Astrocyte of the cerebellum (primary cell): ENCODE measurements at regions not wholly inside any gene's neighbourhood (a gene's known extent, or its start where the extent isn't known, plus 50 kb on each side); places are given as distances from the start of the nearest gene placed in this dataset.

Experiments used
- DNase-seq: peaks from one replicate; pipeline ENCODE4 v3.0.0-alpha.2; 2011; ENCODE audit warnings: low read depth
- H3K4me3 ChIP-seq: 2 replicates; pipeline ENCODE4 v1.5.1; 2011; ENCODE audit warnings: mild to moderate bottlenecking, low read depth, low read length, moderate library complexity
- CTCF ChIP-seq: IDR thresholded peaks from 2 replicates; pipeline ENCODE4 v1.5.1; 2012; ENCODE audit warnings: low read length, low read depth, moderate library complexity, mild to moderate bottlenecking; ENCODE audit errors: missing control alignments
- in situ Hi-C: cut with HindIII; loops from 2 replicates; pipeline ENCODE4 v1.10.0; 2017; ENCODE audit warnings: low sequenced_read_pairs

GRCh38 chr15:46242935-46243334 is 608.1 kb downstream of the SQOR start:
- no peak for TF ChIP-seq CTCF
- DNase-seq, result no peak
- H3K4me3 ChIP-seq, result no peak overlapping the region
- in situ Hi-C loops, result no loop called here

DNA sequence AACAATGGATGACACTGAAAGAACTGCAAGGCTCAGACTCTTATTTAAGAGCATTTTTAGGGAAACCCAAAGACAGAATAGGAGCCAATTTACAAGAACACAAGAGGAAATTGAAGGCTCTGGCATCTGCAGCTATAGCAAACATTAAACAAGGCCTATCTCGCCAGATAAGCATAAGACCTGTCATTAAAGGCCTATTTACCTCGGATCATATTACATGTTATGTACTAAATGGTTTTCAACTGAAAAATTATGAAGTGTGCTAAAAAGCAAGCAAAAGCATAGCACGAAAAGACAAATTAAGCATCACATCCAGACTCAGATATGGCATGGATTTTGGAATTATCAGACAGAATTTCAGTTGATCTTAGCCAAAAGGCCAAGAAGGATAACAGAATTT is 617.1 kb downstream of the SQOR start:
- no peak for DNase-seq
- no peak for TF ChIP-seq CTCF
- in situ Hi-C loops, result no loop called here
- H3K4me3 ChIP-seq, result no peak overlapping the region

GRCh38 chr15:46258056-46258455 is 623.2 kb downstream of the SQOR start:
- in situ Hi-C loops, result no loop called here
- H3K4me3 ChIP-seq, result no peak overlapping the region
- DNase-seq, result no peak
- no peak for TF ChIP-seq CTCF

- DNase-seq, result no peak
- in situ Hi-C loops, result no loop called here
- no peak for TF ChIP-seq CTCF
- no peak overlapping the region for H3K4me3 ChIP-seq
Observed at GRCh38 chr15:46260937-46261336, 626.1 kb downstream of the SQOR start.

GRCh38 chr15:46265664-46266347 is 631.0 kb downstream of the SQOR start:
- no peak for TF ChIP-seq CTCF
- in situ Hi-C loops, result no loop called here
- H3K4me3 ChIP-seq, result no peak overlapping the region
- DNase-seq, result no peak

- no peak for TF ChIP-seq CTCF
- no peak overlapping the region for H3K4me3 ChIP-seq
- DNase-seq, result no peak
- in situ Hi-C loops, result no loop called here
Observed at GRCh38 chr15:46266661-46267060, 631.8 kb downstream of the SQOR start.
